ENCODE measurements at regions not wholly inside any gene's neighbourhood (a gene's known extent, or its start where the extent isn't known, plus 50 kb on each side); places are given as distances from the start of the nearest gene placed in this dataset.
"Not testable (repeated sequence)": the region's sequence is repeated elsewhere in the genome, so short reads cannot be mapped to it uniquely, and the experiment has no call there.

DNA sequence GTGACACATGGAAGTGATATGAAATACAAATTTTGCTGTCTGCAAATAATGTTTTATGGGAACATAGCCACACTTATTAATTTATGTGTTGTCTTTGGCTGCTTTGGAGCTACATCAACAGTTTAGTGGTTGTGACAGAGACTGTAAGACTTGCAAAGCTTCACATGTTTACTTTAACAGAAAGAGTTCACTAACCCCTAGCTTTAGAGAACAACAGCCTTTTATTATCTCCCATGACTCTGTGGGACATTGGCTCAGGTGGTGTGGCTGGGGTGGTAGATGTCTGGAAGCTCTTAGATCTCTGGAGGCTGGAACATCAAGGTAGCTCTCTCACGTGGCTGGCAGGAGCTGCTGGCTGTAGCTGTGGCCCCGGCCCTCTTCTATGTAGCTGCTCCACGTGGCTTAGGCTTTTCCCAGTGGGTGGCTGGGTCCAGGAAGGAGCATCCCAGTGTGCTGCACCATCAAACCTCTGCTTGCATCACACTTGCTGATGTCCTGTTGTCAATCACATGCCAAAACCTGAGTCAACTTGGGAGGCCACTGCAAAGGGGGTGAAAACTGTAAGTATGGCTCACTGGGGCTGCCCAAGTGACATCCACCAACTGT lies 51.8 kb upstream of the MTLN start:
- H3K9me3 Mint-ChIP-seq; CTCF ChIA-PET; H3K27ac ChIP-seq (ENCODE audit: low read depth, low read length); H3K36me3 Mint-ChIP-seq; H3K36me3 ChIP-seq (ENCODE audit: insufficient read depth, low read length); H3K27me3 Mint-ChIP-seq; H3K9me3 ChIP-seq (ENCODE audit: low read length); H3K4me3 ChIP-seq (ENCODE audit: low read length); H3K4me3 Mint-ChIP-seq; H3K27ac Mint-ChIP-seq; H3K27me3 ChIP-seq (ENCODE audit: insufficient read depth, low read length, poor library complexity, severe bottlenecking); H3K4me1 Mint-ChIP-seq; POLR2A ChIA-PET; H3K4me1 ChIP-seq (ENCODE audit: insufficient read depth, low read length); DNase-seq: not testable (repeated sequence)

- DNase-seq; H3K4me1 Mint-ChIP-seq; H3K4me3 Mint-ChIP-seq; H3K4me1 ChIP-seq (ENCODE audit: insufficient read depth, low read length); H3K27ac Mint-ChIP-seq; H3K4me3 ChIP-seq (ENCODE audit: low read length); H3K36me3 Mint-ChIP-seq; H3K36me3 ChIP-seq (ENCODE audit: insufficient read depth, low read length); H3K27me3 Mint-ChIP-seq; POLR2A ChIA-PET; H3K27me3 ChIP-seq (ENCODE audit: insufficient read depth, low read length, poor library complexity, severe bottlenecking); H3K27ac ChIP-seq (ENCODE audit: low read depth, low read length); H3K9me3 ChIP-seq (ENCODE audit: low read length); H3K9me3 Mint-ChIP-seq; CTCF ChIA-PET: not testable (repeated sequence)
Observed at GRCh38 chr2:110263462-110263861, 51.1 kb upstream of the MTLN start.
